ENCODE measurements at regions not wholly inside any gene's neighbourhood (a gene's known extent, or its start where the extent isn't known, plus 50 kb on each side); places are given as distances from the start of the nearest gene placed in this dataset.

- DNase-seq: no peak
- Histone ChIP-seq H3K36me3 (replicated peaks in 1 of 2) (no peaks in the 10 kb centered on the region), H3K9me3 (replicated peaks in 1 of 3) (no peaks in the 10 kb centered on the region), H3K27ac (no peak overlapping the region), H3K4me3 (no peak overlapping the region), H3K4me1 (replicated peaks in 1 of 2) (no peaks in the 10 kb centered on the region), H3K27me3 (no peaks in the 10 kb centered on the region)
- WGBS, 4 donors: 73 to 87% (median 84%) methylated on average over 4 of the region's 4 CpGs
- TF ChIP-seq POLR2A (IDR thresholded peaks at IDR 0.05): no peak
- no peak for TF ChIP-seq CTCF (IDR thresholded peaks at IDR 0.05)
- intact Hi-C loops (cut with DNase I): no loop called here
Observed at GRCh38 chr13:103694471-103694870, 628.3 kb upstream of the SLC10A2 start.

DNA sequence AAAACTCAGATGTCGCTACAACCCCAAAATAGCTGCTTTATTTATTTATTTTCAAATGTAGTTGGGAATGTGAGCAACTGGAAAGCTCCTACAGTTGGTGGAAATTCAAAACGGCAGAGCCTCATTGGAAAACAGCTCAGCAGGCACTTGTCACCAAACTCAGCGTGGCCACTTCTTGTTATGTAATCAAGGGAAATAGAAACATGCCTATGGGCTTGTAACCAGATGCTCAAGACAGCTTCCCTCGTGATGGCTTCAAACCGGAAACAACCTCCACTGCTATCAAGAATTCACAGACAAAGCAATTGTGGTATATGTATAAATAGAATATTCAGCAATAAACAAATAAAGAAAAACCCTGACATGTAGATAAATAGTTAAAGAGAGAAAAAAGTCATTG lies 627.8 kb upstream of the SLC10A2 start:
- no peaks in the 10 kb centered on the region for H3K4me1 ChIP-seq (replicated peaks in 1 of 2)
- DNase-seq: no peak
- 60 to 70% (median 66%) methylated on average over 5 of the region's 5 CpGs for WGBS, 4 donors
- no peaks in the 10 kb centered on the region for H3K27me3 ChIP-seq
- intact Hi-C loops (cut with DNase I): no loop called here
- no peaks in the 10 kb centered on the region for H3K9me3 ChIP-seq (replicated peaks in 1 of 3)
- H3K4me3 ChIP-seq: no peak overlapping the region
- no peak overlapping the region for H3K27ac ChIP-seq
- H3K36me3 ChIP-seq (replicated peaks in 1 of 2): no peaks in the 10 kb centered on the region
- TF ChIP-seq CTCF (IDR thresholded peaks at IDR 0.05) (no peak), POLR2A (IDR thresholded peaks at IDR 0.05) (no peak)

DNA sequence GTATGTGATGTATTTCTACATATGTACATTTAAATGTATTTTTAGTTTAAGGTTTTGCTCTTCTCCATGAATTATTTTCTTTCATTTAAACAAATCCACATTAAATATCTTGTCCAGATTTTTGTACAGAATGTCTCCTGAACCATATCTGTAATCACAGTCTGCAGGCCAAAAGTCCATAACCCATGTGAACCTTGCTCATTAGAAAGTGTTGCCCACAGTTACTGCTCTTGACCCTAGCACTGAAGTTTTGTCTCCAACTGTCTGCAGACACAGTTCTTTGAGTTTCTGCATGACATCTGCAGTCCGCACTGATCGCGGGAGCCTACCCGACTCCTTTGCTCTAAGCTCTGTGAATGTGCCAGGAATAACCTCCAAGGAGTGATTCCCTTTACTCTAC lies 626.2 kb upstream of the SLC10A2 start:
- TF ChIP-seq CTCF (IDR thresholded peaks at IDR 0.05) (no peak), POLR2A (IDR thresholded peaks at IDR 0.05) (no peak)
- H3K36me3 ChIP-seq (replicated peaks in 1 of 2): no peaks in the 10 kb centered on the region
- H3K4me3 ChIP-seq: no peak overlapping the region
- DNase-seq: no peak
- no peaks in the 10 kb centered on the region for H3K9me3 ChIP-seq (replicated peaks in 1 of 3)
- 88 to 98% (median 93%) methylated on average over 4 of the region's 4 CpGs for WGBS, 4 donors
- intact Hi-C loops (cut with DNase I): no loop called here
- H3K27me3 ChIP-seq: no peaks in the 10 kb centered on the region
- no peaks in the 10 kb centered on the region for H3K4me1 ChIP-seq (replicated peaks in 1 of 2)
- H3K27ac ChIP-seq: no peak overlapping the region

GRCh38 chr13:103676329-103676728 lies 610.1 kb upstream of the SLC10A2 start:
- no peak overlapping the region for H3K27ac ChIP-seq
- no peaks in the 10 kb centered on the region for H3K27me3 ChIP-seq
- no peaks in the 10 kb centered on the region for H3K9me3 ChIP-seq (replicated peaks in 1 of 3)
- H3K4me1 ChIP-seq (replicated peaks in 1 of 2): no peaks in the 10 kb centered on the region
- H3K4me3 ChIP-seq: no peak overlapping the region
- intact Hi-C loops (cut with DNase I): no loop called here
- no peak for TF ChIP-seq POLR2A (IDR thresholded peaks at IDR 0.05)
- no peak for TF ChIP-seq CTCF (IDR thresholded peaks at IDR 0.05)
- no peak for DNase-seq
- H3K36me3 ChIP-seq (replicated peaks in 1 of 2): no peaks in the 10 kb centered on the region
